ENCODE measurements at regions not wholly inside any gene's neighbourhood (a gene's known extent, or its start where the extent isn't known, plus 50 kb on each side); places are given as distances from the start of the nearest gene placed in this dataset.

- TF ChIP-seq EZH2 (IDR thresholded peaks at IDR 0.05; ENCODE audit: borderline replicate concordance, low read length) = no peak
- TF ChIP-seq CTCF (IDR thresholded peaks at IDR 0.05; ENCODE audit: low read length) = no peak
Measured at GRCh38 chr6:19268117-19268516, 569.1 kb upstream of the ID4 start.

All from OCI-LY1 (cell line).